SK-N-SH treated with all-trans-retinoic acid at 6 μM for 48 hours (cell line): ENCODE measurements at regions not wholly inside any gene's neighbourhood (a gene's known extent, or its start where the extent isn't known, plus 50 kb on each side); places are given as distances from the start of the nearest gene placed in this dataset.

Source experiments
- BACH2 ChIP-seq: fragments of 250-450 bp; sonication (Bioruptor Pico); IDR thresholded peaks from 2 replicates; pipeline ENCODE4 v1.9.0; 2021; ENCODE audit warnings: mild to moderate bottlenecking, borderline replicate concordance
- CREB5 ChIP-seq: fragments of 250-450 bp; sonication (Bioruptor Pico); IDR thresholded peaks from 2 replicates; pipeline ENCODE4 v1.5.1; 2020; ENCODE audit warnings: low read depth, mild to moderate bottlenecking, moderate library complexity
- CSDC2 ChIP-seq: fragments of 250-450 bp; sonication (Bioruptor Pico); IDR thresholded peaks from 2 replicates; pipeline ENCODE4 v1.5.0; 2020; ENCODE audit warnings: mild to moderate bottlenecking, moderate library complexity
- CSRNP3 ChIP-seq: fragments of 250-450 bp; sonication (Bioruptor Pico); IDR thresholded peaks from 2 replicates; pipeline ENCODE4 v1.5.1; 2021; ENCODE audit warnings: mild to moderate bottlenecking, moderate library complexity
- GLIS3 ChIP-seq: fragments of 250-450 bp; sonication (Bioruptor Pico); IDR thresholded peaks from 2 replicates; pipeline ENCODE4 v1.5.0; 2020; ENCODE audit warnings: mild to moderate bottlenecking, moderate library complexity
- OSR1 ChIP-seq: fragments of 250-450 bp; sonication (Bioruptor Pico); IDR thresholded peaks from 2 replicates; pipeline ENCODE4 v1.8.0; 2022; ENCODE audit warnings: moderate library complexity, mild to moderate bottlenecking, inconsistent platforms
- PATZ1 ChIP-seq: fragments of 250-450 bp; sonication (Bioruptor Pico); IDR thresholded peaks from 2 replicates; pipeline ENCODE4 v1.8.0; 2020; ENCODE audit warnings: mild to moderate bottlenecking, moderate library complexity, borderline replicate concordance
- PPARA ChIP-seq: fragments of 250-450 bp; sonication (Bioruptor Pico); IDR thresholded peaks from 2 replicates; pipeline ENCODE4 v1.5.0; 2020; ENCODE audit warnings: mild to moderate bottlenecking, borderline replicate concordance
- RARB ChIP-seq: fragments of 250-450 bp; sonication (Bioruptor Pico); IDR thresholded peaks from 2 replicates; pipeline ENCODE4 v1.8.0; 2021; ENCODE audit warnings: mild to moderate bottlenecking, moderate library complexity
- SNAI2 ChIP-seq: fragments of 250-450 bp; sonication (Bioruptor Pico); IDR thresholded peaks from 2 replicates; pipeline ENCODE4 v1.5.0; 2020; ENCODE audit warnings: mild to moderate bottlenecking, moderate library complexity
- ZC3H10 ChIP-seq: fragments of 250-450 bp; sonication (Bioruptor Pico); IDR thresholded peaks from 2 replicates; pipeline ENCODE4 v1.5.1; 2021; ENCODE audit warnings: mild to moderate bottlenecking, moderate library complexity
- ZFP3 ChIP-seq: fragments of 250-450 bp; sonication (Bioruptor Pico); IDR thresholded peaks from 2 replicates; pipeline ENCODE4 v1.5.0; 2020; ENCODE audit warnings: mild to moderate bottlenecking, moderate library complexity
- ZFP30 ChIP-seq: fragments of 450-650 bp; formaldehyde crosslinking; IDR thresholded peaks from 2 replicates; pipeline ENCODE4 v1.5.0; 2022; ENCODE audit warnings: mild to moderate bottlenecking, moderate library complexity
- ZNF565 ChIP-seq: fragments of 450-650 bp; formaldehyde crosslinking; conservative IDR thresholded peaks from 2 replicates; pipeline ENCODE4 v1.5.0; 2020; ENCODE audit warnings: low read depth, mild to moderate bottlenecking, moderate library complexity

- TF ChIP-seq CSRNP3 (CRISPR knock-in tag) (no peak), ZC3H10 (no peak), ZFP3 (no peak), ZNF565 (CRISPR knock-in tag) (no peak), GLIS3 (0 out of 2 replicates have a peak, but pooled peaks have one; percentile 54), PPARA (CRISPR knock-in tag) (no peak), PATZ1 (CRISPR knock-in tag) (no peak), CREB5 (CRISPR knock-in tag) (no peak), OSR1 (CRISPR knock-in tag) (no peak), CSDC2 (CRISPR knock-in tag) (no peak), SNAI2 (CRISPR knock-in tag) (no peak), BACH2 (no peak), ZFP30 (CRISPR knock-in tag) (no peak), RARB (CRISPR knock-in tag) (no peak)
These were observed 60.0 kb upstream of the PLET1 start for GRCh38 chr11:112320668-112321067.
